ENCODE measurements at regions not wholly inside any gene's neighbourhood (a gene's known extent, or its start where the extent isn't known, plus 50 kb on each side); places are given as distances from the start of the nearest gene placed in this dataset.

GRCh38 chr17:33769066-33769465, 476.0 kb upstream of the ASIC2 start:
- DNase-seq, result peak in 5 of 56 donors; percentile 1 to 9 (median 5)

- no peak for DNase-seq
Observed at GRCh38 chr17:33776304-33776703, 478.8 kb upstream of the CCL2 start.

GRCh38 chr17:33776903-33777302, 478.2 kb upstream of the CCL2 start:
- no peak for DNase-seq

GRCh38 chr17:33777674-33778073, 477.4 kb upstream of the CCL2 start:
- DNase-seq, result no peak

GRCh38 chr17:33778505-33779233, 476.4 kb upstream of the CCL2 start:
- peak in 1 of 56 donors; percentile 1 for DNase-seq

DNA sequence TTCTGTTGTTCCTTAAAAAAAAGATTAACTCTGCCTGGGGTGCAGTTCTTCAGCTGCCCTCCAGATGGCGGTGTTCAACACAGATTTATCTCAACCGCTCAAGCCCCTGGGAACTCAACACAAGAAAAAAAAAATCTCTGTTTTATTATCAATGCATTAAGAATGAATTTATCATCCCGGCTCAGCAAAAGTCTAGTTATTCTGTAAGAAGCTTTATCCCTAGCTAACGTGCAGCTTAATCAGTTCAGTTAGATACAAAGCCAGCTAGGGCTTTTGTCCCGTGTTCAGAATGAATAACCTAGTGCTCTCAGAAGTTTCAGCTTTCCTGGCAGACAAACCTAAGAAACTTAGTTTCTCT, 475.9 kb upstream of the CCL2 start:
- DNase-seq, result peak in 34 of 56 donors; percentile 1 to 75 (median 18)

GRCh38 chr17:33785281-33785680, 469.8 kb upstream of the CCL2 start:
- no peak for DNase-seq

DNA sequence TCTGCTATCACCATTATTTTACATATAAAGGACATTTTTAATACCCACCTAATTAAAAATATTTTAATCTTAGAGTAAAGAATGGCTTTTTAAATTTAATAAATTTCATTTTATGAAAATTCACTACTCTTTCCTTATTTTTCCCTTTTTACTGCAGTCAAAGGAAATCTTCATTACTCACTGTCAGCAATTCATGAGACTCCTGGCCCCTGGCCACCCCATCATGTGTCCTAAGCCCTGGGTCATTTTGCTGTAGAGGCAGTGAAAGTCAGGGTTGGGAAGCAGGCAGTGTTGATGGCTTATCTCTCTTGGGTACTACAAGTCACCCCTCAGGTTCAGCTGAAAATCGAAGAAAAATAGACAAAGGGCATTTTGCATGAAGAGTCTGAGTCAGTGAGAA, 468.6 kb upstream of the CCL2 start:
- DNase-seq, result no peak

DNA sequence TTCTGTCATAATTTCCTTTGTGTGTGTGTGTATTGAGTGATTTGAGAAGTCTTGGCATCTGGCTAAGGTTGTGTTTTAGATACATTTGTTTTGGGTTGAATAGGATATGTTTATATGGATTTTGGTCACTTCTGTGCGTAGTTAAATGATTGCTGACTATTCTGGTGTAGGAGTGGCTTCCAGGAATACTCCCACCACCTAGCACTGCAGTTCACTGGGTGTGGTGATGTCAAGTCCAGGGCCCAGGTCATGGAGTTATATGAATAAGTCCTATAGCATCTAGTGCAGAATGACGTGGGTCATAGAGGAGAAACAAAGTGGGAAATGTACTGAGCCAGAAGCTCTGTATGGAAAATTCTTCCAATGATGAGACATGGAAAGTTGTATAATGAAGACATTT, 465.4 kb upstream of the CCL2 start:
- no peak for DNase-seq

DNA sequence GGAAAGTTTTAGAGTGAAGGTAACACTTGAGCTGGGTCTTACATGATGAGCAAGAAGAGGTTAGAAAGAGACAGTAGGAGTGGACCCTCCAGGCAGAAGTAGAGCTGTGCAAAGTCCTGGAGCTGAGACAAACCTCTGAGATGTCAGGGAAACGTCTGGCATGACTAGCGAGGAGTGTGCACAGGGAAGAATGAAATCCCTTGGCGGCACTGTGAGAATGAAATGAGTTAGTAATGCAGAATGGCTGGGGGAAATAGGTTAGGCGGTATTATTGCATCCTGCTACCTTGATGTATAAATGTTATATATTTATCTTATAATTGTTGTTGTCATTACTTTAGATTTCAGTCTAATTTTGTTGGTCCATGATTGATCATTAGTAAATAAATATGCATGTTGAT, 457.9 kb upstream of the CCL2 start:
- DNase-seq, result no peak

GRCh38 chr17:33798308-33798707, 456.8 kb upstream of the CCL2 start:
- no peak for DNase-seq

DNA sequence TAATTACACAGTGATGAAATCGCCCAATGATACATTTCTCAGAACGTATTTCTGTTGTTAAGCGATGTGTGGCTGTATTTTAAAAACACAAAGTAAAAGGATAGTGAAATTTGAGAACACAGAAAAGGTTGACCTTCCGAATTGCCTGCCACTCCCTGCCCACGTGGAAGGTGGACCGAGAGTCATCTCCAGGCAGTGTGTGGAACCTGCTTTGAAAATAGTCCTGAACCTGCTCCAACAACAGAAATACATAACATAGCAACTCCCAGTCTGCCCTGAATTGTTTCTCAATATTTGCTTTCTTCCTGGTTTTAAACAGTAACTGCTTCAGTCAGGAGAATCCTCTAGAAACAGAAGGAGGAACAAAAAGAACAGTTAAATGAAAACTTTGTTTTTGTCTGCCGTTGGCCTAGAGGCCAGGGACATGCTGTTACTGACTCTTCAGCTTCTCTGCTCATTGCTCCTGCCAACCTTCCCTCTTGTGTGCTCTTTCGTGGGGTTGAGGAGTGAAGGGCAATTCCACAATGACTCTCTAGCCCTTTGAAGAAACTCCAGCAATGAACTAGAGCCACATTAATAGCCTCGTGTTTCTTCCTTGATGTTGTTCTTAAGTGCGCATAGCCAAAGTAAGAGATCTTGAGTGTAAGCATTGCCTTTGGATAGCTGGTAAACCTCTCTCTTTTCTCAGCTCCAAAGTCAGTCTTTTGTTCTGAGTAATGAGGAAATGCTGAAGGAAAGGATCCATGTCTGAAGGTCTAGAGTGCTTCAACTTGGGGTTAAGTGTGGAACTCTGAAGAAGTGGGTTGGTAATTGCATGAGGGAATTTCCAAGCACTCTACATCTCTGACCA, 452.5 kb upstream of the CCL2 start:
- DNase-seq, result no peak

GRCh38 chr17:33803199-33803685, 451.8 kb upstream of the CCL2 start:
- no peak for DNase-seq

DNA sequence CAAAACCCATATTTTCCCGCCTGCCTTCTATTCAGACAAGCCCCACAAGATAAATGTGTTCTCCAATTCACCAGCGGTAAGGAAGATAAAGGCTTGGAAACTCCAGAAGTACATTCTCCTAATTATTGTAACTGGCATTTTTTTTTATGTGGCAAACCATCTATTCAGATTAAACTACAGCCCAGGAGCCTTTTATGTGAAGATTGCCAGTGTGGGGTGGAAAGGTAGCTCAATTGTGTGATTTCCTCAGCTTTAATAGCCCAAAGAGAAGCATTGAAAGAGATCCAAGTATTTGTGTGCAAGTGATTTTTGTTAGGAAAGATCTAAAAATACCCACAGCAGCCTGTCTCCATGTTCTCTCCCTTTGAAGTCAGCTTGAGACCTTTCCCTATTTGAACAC, 451.4 kb upstream of the CCL2 start:
- no peak for DNase-seq

DNA sequence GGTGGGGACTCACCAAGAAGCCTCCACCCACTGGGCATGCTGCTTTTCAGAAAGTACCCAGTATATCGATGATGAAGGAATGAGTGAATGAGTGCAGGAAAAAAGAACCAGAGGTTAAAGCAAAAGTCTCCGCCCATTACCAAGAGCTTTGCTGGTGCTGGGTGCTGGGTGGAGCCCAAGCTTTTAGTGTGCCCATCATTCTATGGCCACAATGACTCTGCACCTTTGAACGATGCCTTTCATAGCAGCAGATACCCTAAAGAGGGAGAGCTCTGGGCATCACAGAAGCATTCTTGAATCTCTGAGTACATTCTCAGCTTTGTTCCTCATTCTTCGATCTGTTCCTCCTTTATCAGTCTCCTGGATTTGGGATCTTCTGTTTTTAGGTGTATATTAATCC, 450.7 kb upstream of the CCL2 start:
- no peak for DNase-seq

DNA sequence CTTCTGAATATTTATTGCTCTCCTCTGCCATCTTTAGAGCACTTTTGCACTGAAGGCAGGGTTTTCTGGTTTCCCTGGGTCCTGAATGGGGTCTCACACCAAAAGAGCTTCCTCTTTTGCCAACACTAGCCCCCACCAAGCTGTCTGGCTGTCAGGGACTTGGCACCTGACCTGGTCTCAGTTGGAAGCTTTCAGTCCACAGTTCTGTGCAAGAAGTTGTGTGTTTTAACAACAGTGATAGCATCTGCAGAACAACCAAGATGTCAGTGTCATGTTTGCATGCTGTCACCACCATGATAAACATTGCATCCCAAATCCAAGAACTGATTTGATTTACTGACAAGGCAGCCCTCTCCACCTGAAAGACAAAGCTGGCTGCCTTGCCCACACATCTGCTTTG, 448.5 kb upstream of the CCL2 start:
- no peak for DNase-seq

GRCh38 chr17:33809748-33810147, 445.3 kb upstream of the CCL2 start:
- DNase-seq, result no peak

- DNase-seq, result no peak
Observed at GRCh38 chr17:33811004-33811760, 443.9 kb upstream of the CCL2 start.

- DNase-seq, result no peak
Observed at GRCh38 chr17:33811984-33812577, 443.0 kb upstream of the CCL2 start.

DNA sequence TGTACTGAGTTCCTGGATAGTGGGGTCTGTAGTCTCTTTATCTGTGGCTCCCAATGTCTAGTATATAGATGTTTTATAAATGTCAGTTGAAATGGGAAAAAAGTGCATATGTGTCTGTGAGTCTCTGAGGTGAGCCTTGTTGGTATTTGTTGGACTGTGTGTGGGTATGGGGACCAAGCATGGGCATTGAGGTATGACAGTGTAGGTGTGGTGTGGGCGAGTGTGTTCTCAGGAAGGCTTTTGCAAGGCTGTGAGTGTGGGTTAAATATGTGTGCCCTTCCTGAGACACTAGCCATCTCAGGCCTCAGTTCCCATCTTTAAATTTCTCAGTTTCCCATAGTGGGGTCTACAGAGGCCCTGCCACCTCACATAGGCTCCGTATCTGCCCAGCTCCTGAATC, 440.2 kb upstream of the CCL2 start:
- no peak for DNase-seq

DNA sequence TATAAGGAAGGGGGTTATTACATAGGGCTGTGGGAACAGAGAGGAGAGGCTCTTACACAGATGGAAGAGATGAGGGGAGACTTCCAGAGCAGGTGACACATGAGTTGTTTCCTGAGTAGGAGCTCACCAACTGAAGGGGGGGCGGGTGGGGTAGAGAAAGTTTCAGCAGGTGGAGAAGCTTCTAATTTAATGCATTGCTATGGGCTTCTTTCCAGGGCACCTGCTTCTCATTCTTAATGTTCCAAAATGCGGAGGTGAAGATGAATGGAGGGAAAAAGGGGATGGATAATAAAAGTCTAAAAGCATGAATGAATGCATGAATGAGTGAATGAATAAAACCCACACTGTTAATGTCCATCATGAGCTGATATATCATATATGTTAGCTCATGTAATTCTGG, 439.0 kb upstream of the CCL2 start:
- DNase-seq, result no peak
